ENCODE measurements at regions not wholly inside any gene's neighbourhood (a gene's known extent, or its start where the extent isn't known, plus 50 kb on each side); places are given as distances from the start of the nearest gene placed in this dataset.

DNA sequence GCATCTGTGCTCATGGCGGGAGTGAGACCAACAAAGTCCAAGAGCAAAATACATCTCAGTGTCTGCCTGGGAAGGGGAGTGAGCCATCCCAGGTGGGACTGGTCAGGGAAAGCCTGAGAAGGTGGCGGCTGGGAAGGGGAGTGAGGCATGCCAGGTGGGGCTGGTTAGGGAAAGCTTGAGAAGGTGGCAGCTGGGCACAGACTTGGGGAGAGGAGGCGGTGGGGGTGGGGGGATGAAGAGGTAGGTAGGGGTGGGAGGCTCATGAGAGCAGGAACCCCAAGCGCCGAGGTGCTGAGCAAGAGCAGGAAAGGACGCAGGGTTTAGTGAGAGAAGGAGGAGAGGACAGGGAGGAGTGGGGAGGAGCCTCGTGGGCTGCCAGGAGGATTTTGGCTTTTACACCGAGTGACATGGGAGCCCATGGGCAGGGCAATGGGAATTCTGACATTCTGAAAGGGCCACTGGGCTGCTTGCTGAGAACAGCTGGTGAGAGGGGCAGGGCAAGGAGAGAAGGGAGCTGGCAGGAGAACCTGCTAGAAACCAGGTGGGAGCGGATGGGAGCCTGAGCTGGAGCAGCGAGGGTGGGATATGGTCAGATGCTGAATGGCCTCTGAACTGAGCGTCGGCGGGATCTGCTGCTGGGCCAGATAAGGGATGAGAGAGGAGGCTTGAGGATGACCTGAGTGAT is 256.1 kb upstream of the RPL38 start:
- Histone ChIP-seq H3K4me3 (ENCODE audit: low read length) (no peak overlapping the region), H3K9me3 (ENCODE audit: control insufficient read depth, insufficient read depth, low read length) (no peaks in the 10 kb centered on the region), H3K27me3 (ENCODE audit: control insufficient read depth, insufficient read depth, low read length) (peaks cover 3% of the 10 kb centered on the region), H3K4me1 (ENCODE audit: control insufficient read depth, insufficient read depth, low read length) (peaks cover 6% of the 10 kb centered on the region), H3K27ac (ENCODE audit: low read length) (no peak overlapping the region), H3K36me3 (ENCODE audit: control insufficient read depth, insufficient read depth, low read length) (no peaks in the 10 kb centered on the region)
- no peaks in the 10 kb centered on the region for H3K4me1 Mint-ChIP-seq
- peaks cover 0 to 9% of the 10 kb centered on the region in 2 donors for H3K27me3 Mint-ChIP-seq (ENCODE audit: low read depth in 2 of 2)
- intact Hi-C loops (cut with micrococcal nuclease): no loop called here
- H3K36me3 Mint-ChIP-seq: no peaks in the 10 kb centered on the region
- WGBS (ENCODE audit: insufficient coverage): 89% methylated on average over 13 of the region's 13 CpGs
- TF ChIP-seq, protein P1, sequence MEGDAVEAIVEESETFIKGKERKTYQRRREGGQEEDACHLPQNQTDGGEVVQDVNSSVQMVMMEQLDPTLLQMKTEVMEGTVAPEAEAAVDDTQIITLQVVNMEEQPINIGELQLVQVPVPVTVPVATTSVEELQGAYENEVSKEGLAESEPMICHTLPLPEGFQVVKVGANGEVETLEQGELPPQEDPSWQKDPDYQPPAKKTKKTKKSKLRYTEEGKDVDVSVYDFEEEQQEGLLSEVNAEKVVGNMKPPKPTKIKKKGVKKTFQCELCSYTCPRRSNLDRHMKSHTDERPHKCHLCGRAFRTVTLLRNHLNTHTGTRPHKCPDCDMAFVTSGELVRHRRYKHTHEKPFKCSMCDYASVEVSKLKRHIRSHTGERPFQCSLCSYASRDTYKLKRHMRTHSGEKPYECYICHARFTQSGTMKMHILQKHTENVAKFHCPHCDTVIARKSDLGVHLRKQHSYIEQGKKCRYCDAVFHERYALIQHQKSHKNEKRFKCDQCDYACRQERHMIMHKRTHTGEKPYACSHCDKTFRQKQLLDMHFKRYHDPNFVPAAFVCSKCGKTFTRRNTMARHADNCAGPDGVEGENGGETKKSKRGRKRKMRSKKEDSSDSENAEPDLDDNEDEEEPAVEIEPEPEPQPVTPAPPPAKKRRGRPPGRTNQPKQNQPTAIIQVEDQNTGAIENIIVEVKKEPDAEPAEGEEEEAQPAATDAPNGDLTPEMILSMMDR (IDR thresholded peaks at IDR 0.05): no peak
- no peak overlapping the region for H3K4me3 Mint-ChIP-seq
- no peak for ATAC-seq
- DNase-seq: no peak
- no peaks in the 10 kb centered on the region for H3K9me3 Mint-ChIP-seq
- no peak overlapping the region for H3K27ac Mint-ChIP-seq

DNA sequence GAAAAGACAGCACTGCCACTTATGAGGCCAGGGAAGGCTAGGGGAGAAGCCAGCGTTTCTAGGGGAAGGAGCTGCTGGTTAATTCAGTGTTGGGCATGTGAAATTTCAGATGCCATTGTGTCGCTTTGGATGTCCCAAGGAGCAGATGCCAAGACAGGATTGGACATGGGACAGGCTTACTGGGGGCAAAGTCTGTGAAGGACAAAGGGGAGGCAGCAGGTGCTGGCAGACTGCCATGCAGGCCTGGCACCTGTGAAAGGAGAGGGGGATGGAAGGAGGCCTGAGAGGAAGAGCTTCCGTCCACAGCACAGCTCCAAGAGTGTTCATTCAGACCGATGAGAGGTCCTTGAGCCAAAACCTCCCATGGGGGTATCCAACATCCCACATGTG is 255.5 kb upstream of the RPL38 start:
- H3K4me1 Mint-ChIP-seq: no peaks in the 10 kb centered on the region
- TF ChIP-seq, protein P1 (IDR thresholded peaks at IDR 0.05): no peak
- no peaks in the 10 kb centered on the region for H3K36me3 Mint-ChIP-seq
- no peak overlapping the region for H3K27ac ChIP-seq (ENCODE audit: low read length)
- no peak for DNase-seq
- no peak overlapping the region for H3K4me3 Mint-ChIP-seq
- no peak overlapping the region for H3K27ac Mint-ChIP-seq
- ATAC-seq: no peak
- no peak overlapping the region for H3K4me3 ChIP-seq (ENCODE audit: low read length)
- WGBS (ENCODE audit: insufficient coverage): 94% methylated on average over 4 of the region's 4 CpGs
- H3K36me3 ChIP-seq (ENCODE audit: control insufficient read depth, insufficient read depth, low read length): no peaks in the 10 kb centered on the region
- no peaks in the 10 kb centered on the region for H3K9me3 ChIP-seq (ENCODE audit: control insufficient read depth, insufficient read depth, low read length)
- peaks cover 0 to 9% of the 10 kb centered on the region in 2 donors for H3K27me3 Mint-ChIP-seq (ENCODE audit: low read depth in 2 of 2)
- H3K27me3 ChIP-seq (ENCODE audit: control insufficient read depth, insufficient read depth, low read length): peaks cover 5% of the 10 kb centered on the region
- H3K9me3 Mint-ChIP-seq: no peaks in the 10 kb centered on the region
- H3K4me1 ChIP-seq (ENCODE audit: control insufficient read depth, insufficient read depth, low read length): peaks cover 10% of the 10 kb centered on the region
- intact Hi-C loops (cut with micrococcal nuclease): no loop called here

DNA sequence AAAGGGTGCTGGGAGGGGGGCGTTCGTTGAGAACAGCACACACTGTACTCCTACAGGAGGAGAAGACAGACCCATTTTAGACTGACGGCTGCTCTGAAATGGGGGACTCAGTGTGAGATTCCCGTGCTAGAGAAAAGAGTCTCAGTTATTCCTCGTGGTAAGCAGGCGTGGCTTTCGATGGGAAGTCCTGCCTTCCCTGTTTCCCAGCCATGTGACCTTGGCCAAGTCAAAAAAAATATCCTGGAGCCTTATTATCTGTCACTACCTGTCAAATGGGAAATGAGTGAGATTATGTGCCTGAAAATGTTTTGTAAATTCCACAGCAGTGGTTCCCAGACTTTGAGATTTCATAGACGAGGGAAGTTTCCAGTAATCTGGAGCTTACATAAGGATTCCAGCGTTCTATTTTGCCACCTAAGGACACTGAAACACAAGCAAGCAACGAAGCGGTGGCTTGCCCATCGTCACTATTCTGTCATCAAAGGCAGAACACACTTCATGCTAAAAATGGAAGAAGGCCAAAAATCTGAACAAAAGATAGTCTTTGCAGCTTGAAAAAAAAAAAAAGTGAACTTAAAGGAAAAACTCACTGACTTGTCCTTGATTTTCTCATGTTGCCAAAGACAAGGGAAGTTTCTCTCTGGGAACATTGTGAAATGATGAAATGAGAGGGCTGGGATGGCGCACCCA is 253.4 kb upstream of the RPL38 start:
- intact Hi-C loops (cut with micrococcal nuclease): loop anchor here (5.0 kb wide), 1 partner anchor 128 kb away; no protein-coding TSS in a partner anchor
- H3K27ac Mint-ChIP-seq: no peak overlapping the region
- TF ChIP-seq, protein P1 (IDR thresholded peaks at IDR 0.05): no peak
- ATAC-seq: no peak
- no peak overlapping the region for H3K4me3 Mint-ChIP-seq
- Histone ChIP-seq H3K4me1 (ENCODE audit: control insufficient read depth, insufficient read depth, low read length) (peaks cover 13% of the 10 kb centered on the region), H3K27ac (ENCODE audit: low read length) (no peak overlapping the region), H3K36me3 (ENCODE audit: control insufficient read depth, insufficient read depth, low read length) (no peaks in the 10 kb centered on the region), H3K4me3 (ENCODE audit: low read length) (no peak overlapping the region), H3K9me3 (ENCODE audit: control insufficient read depth, insufficient read depth, low read length) (no peaks in the 10 kb centered on the region), H3K27me3 (ENCODE audit: control insufficient read depth, insufficient read depth, low read length) (peaks cover 7% of the 10 kb centered on the region)
- H3K4me1 Mint-ChIP-seq: no peaks in the 10 kb centered on the region
- 87% methylated on average over 13 of the region's 13 CpGs for WGBS (ENCODE audit: insufficient coverage)
- H3K36me3 Mint-ChIP-seq: no peaks in the 10 kb centered on the region
- DNase-seq: no peak
- H3K27me3 Mint-ChIP-seq (ENCODE audit: low read depth in 2 of 2): peaks cover 0 to 3% of the 10 kb centered on the region in 2 donors
- H3K9me3 Mint-ChIP-seq: no peaks in the 10 kb centered on the region
